ENCODE measurements at regions not wholly inside any gene's neighbourhood (a gene's known extent, or its start where the extent isn't known, plus 50 kb on each side); places are given as distances from the start of the nearest gene placed in this dataset.

- no peak for TF ChIP-seq CTCF (IDR thresholded peaks at IDR 0.05; ENCODE audit: low read depth, low read length)
- DNase-seq (ENCODE audit: extremely low read depth, low read depth), result no peak
These were observed 278.5 kb upstream of the MAN1A1 start for GRCh38 chr6:119627908-119628669.

GRCh38 chr6:119626884-119627619, 277.5 kb upstream of the MAN1A1 start:
- no peak for TF ChIP-seq CTCF (IDR thresholded peaks at IDR 0.05; ENCODE audit: low read depth, low read length)
- DNase-seq (ENCODE audit: extremely low read depth, low read depth), result no peak

- DNase-seq (ENCODE audit: extremely low read depth, low read depth), result no peak
- TF ChIP-seq CTCF (IDR thresholded peaks at IDR 0.05; ENCODE audit: low read depth, low read length), result no peak
These were observed 271.4 kb upstream of the MAN1A1 start for GRCh38 chr6:119620846-119621555.

GRCh38 chr6:119614138-119614537, 264.6 kb upstream of the MAN1A1 start:
- no peak for DNase-seq (ENCODE audit: extremely low read depth, low read depth)

GRCh38 chr6:119612911-119613381, 263.4 kb upstream of the MAN1A1 start:
- TF ChIP-seq CTCF (IDR thresholded peaks at IDR 0.05; ENCODE audit: low read depth, low read length), result no peak
- DNase-seq (ENCODE audit: extremely low read depth, low read depth), result no peak

More at GRCh38 chr6:119614138-119614537, 264.6 kb upstream of the MAN1A1 start:
- TF ChIP-seq CTCF (IDR thresholded peaks at IDR 0.05; ENCODE audit: low read depth, low read length), result no peak

GRCh38 chr6:119612176-119612891, 262.8 kb upstream of the MAN1A1 start:
- no peak for TF ChIP-seq CTCF (IDR thresholded peaks at IDR 0.05; ENCODE audit: low read depth, low read length)
- no peak for DNase-seq (ENCODE audit: extremely low read depth, low read depth)

Measured in AG09319 (cell line).